T-cell (primary cell): ENCODE measurements at regions not wholly inside any gene's neighbourhood (a gene's known extent, or its start where the extent isn't known, plus 50 kb on each side); places are given as distances from the start of the nearest gene placed in this dataset.

Source experiments
- ATAC-seq, 4 experiments: fragments of 200-7000 bp in 3 of 4; fragments of 150-1000 bp in 1 of 4; cut with Tn5 transposase; replicated peaks in 1 of 4; 1 replicate in 3 of 4; 2 replicates in 1 of 4; pipeline ENCODE4 v1.10.0; 2021; ENCODE audit warnings: moderate library complexity in 3 of 4, mild to moderate bottlenecking in 2 of 4, moderate number of reproducible peaks in 1 of 4
- CTCF ChIA-PET, 2 donors: fragments of 300-600 bp; sonication (Branson Sonifier 250); formaldehyde crosslinking; loops; one replicate each; lab custom pipeline; 2022; ENCODE audit warnings: antibody characterized with exemption in 2 of 2; lab: Charles Lee
- POLR2A ChIA-PET, 2 donors: fragments of 300-600 bp; sonication (Branson Sonifier 250); formaldehyde crosslinking; loops; one replicate each; lab custom pipeline; 2022; ENCODE audit warnings: antibody characterized with exemption in 2 of 2; lab: Charles Lee
- DNase-seq, 35 experiments: peaks; one replicate each; pipeline versions ENCODE4 v3.0.0 to v3.0.0-alpha.2; 2013 to 2023
- H3K27ac ChIP-seq: one replicate; pipeline ENCODE4 v1.5.1; 2013; ENCODE audit warnings: low read length
- H3K27me3 ChIP-seq, 2 experiments: replicated peaks in 1 of 2; 1 replicate in 1 of 2; 2 replicates in 1 of 2; pipeline versions ENCODE4 v1.6.1 to v1.7.0; 2013; ENCODE audit warnings: low read length in 1 of 2, mixed read lengths in 1 of 2; ENCODE audit not compliant: control insufficient read depth in 2 of 2, insufficient read depth in 2 of 2; ENCODE audit errors: extremely low read depth in 1 of 2
- H3K36me3 ChIP-seq, 2 donors: 1 replicate in 1 of 2; 2 replicates in 1 of 2; pipeline versions ENCODE4 v1.6.1 to v1.7.0; 2013; ENCODE audit warnings: low read length in 1 of 2; ENCODE audit not compliant: control insufficient read depth in 2 of 2, insufficient read depth in 1 of 2; ENCODE audit errors: extremely low read depth in 1 of 2
- H3K4me1 ChIP-seq, 2 experiments: 1 replicate in 1 of 2; 2 replicates in 1 of 2; pipeline versions ENCODE4 v1.6.1 to v1.7.0; 2013; ENCODE audit warnings: low read length in 2 of 2, mixed read lengths in 1 of 2; ENCODE audit not compliant: insufficient read depth in 2 of 2, control insufficient read depth in 1 of 2; ENCODE audit errors: extremely low read depth in 1 of 2
- H3K4me3 ChIP-seq, 2 donors: 1 replicate in 1 of 2; 2 replicates in 1 of 2; pipeline versions ENCODE4 v1.5.1 to v1.7.0; 2013; ENCODE audit warnings: mild to moderate bottlenecking in 2 of 2, low read length in 1 of 2, moderate library complexity in 1 of 2; ENCODE audit not compliant: control insufficient read depth in 1 of 2; ENCODE audit errors: extremely low read depth in 1 of 2
- H3K9me3 ChIP-seq: 2 replicates; pipeline ENCODE4 v1.7.0; 2013
- H3K27ac Mint-ChIP-seq, 2 donors: one replicate each; pipeline ENCODE4 v1.8.0; 2020 to 2021; ENCODE audit warnings: mild to moderate bottlenecking in 2 of 2, mixed read lengths in 2 of 2
- H3K27me3 Mint-ChIP-seq, 2 donors: one replicate each; pipeline ENCODE4 v1.8.0; 2021 to 2022; ENCODE audit warnings: mixed read lengths in 2 of 2
- H3K36me3 Mint-ChIP-seq: one replicate; pipeline ENCODE4 v1.8.0; 2021; ENCODE audit warnings: mixed read lengths
- H3K4me1 Mint-ChIP-seq, 3 donors: one replicate each; pipeline ENCODE4 v1.8.0; 2020 to 2022; ENCODE audit warnings: mixed read lengths in 3 of 3, mild to moderate bottlenecking in 1 of 3
- H3K4me3 Mint-ChIP-seq, 3 donors: one replicate each; pipeline ENCODE4 v1.8.0; 2020 to 2022; ENCODE audit warnings: mild to moderate bottlenecking in 3 of 3, mixed read lengths in 3 of 3, moderate library complexity in 3 of 3
- H3K9me3 Mint-ChIP-seq, 3 donors: one replicate each; pipeline ENCODE4 v1.8.0; 2020 to 2022; ENCODE audit warnings: mixed read lengths in 3 of 3
- WGBS: methylation state at CpG from one replicate; pipeline ENCODE4 v1.1.5; 2013; ENCODE audit warnings: missing lambda C conversion rate; ENCODE audit not compliant: insufficient coverage; 5-methylcytosine and 5-hydroxymethylcytosine counted together

DNA sequence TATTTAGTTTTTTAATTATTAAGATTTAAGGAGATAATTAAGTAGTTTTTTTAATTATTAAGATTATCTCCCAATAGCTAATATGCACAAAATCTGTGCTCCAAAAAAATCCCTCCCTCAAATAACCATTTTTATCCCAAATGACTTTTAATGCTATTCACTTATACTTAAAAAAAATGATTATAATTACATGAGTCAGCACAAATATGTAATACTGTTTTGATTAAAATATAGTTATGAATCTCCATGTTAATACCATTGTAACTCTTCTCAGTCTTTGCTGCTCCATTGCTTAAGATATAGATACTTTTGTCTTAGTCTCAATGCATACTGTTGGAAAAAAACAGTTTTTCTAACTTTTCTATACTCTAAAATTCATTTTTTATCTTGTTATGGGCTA lies 1121.1 kb upstream of the ADGRL3 start:
- no peaks in the 10 kb centered on the region for H3K36me3 ChIP-seq
- Mint-ChIP-seq H3K36me3 (no peaks in the 10 kb centered on the region), H3K4me1 (no peaks in the 10 kb centered on the region), H3K4me3 (no peak overlapping the region), H3K27ac (no peak overlapping the region), H3K9me3 (peaks cover 12 to 28% (median 26%) of the 10 kb centered on the region in 3 donors), H3K27me3 (no peaks in the 10 kb centered on the region)
- no peak overlapping the region for H3K4me3 ChIP-seq
- no peak overlapping the region for H3K27ac ChIP-seq
- ATAC-seq (no peak), DNase-seq (no peak)
- CTCF ChIA-PET = no interaction called here
- no peaks in the 10 kb centered on the region for H3K4me1 ChIP-seq
- H3K9me3 ChIP-seq = no peaks in the 10 kb centered on the region
- POLR2A ChIA-PET = interaction anchor here in 1 of 2 donors (0.7 kb wide), 1 partner anchor 33 kb away, joined by 11 read pairs; no protein-coding TSS in a partner anchor
- H3K27me3 ChIP-seq = no peaks in the 10 kb centered on the region

DNA sequence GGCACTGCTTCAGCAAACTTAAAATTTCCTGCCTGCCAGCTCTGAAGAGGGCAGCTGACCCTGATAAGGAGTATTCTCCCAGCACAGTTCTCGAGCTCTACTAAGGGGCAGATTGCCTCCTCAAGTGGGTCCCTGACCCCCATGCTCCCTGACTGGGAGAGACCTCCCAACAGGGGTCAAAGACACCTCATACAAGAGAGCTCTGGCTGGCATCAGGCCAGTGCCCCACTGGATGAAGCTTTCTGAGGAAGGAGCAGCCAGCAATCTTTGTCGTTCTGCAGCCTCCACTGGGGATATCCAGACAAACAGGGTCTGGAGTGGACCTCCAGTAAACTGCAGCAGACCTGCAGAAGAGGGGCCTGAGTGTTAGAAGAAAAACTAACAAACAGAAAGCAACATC lies 1118.3 kb upstream of the ADGRL3 start:
- WGBS = 54% methylated on average over 2 of the region's 2 CpGs
- Histone ChIP-seq H3K4me1 (no peaks in the 10 kb centered on the region), H3K27ac (no peak overlapping the region), H3K4me3 (no peak overlapping the region), H3K9me3 (no peaks in the 10 kb centered on the region), H3K27me3 (no peaks in the 10 kb centered on the region), H3K36me3 (no peaks in the 10 kb centered on the region)
- H3K9me3 Mint-ChIP-seq = peaks cover 16 to 37% (median 33%) of the 10 kb centered on the region in 3 donors
- ChIA-PET CTCF (no interaction called here), POLR2A (no interaction called here)
- H3K27me3 Mint-ChIP-seq = no peaks in the 10 kb centered on the region
- no peak overlapping the region for H3K4me3 Mint-ChIP-seq
- H3K27ac Mint-ChIP-seq = no peak overlapping the region
- no peaks in the 10 kb centered on the region for H3K36me3 Mint-ChIP-seq
- H3K4me1 Mint-ChIP-seq = no peaks in the 10 kb centered on the region
- ATAC-seq (no peak), DNase-seq (no peak)

DNA sequence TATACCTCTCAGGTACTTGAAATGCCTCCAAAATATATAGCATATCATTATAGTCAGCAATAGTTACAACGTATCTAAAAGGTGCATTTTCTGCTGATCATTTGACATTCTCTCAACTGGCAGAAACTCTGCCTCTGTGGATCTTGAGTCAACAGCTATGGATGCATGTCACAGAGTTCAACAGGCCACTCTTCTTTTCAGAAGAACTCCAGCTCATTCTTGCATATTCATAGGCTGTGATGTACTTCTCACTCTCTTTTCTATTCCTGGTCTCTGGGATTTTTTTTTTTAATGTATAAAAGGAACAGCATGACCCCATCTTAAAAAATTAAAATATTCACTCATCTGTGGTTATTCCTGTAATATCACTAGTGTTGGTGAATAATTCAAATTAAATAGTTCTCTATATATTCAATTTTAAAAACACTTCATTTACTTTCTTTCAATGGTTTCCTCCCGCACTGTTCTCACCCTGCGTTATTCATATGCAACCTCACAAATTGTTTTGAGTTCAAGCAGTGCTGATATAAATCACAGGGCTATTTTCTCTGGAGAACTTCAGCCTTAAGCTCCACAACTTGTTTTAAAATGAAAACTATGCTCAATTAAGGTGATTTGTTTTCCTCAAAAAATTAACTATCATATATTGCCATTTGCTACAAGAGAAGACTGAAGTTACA lies 1111.2 kb upstream of the ADGRL3 start:
- H3K4me3 Mint-ChIP-seq = no peak overlapping the region
- Histone ChIP-seq H3K4me1 (no peaks in the 10 kb centered on the region), H3K4me3 (no peak overlapping the region), H3K36me3 (no peaks in the 10 kb centered on the region), H3K27ac (no peak overlapping the region), H3K9me3 (no peaks in the 10 kb centered on the region), H3K27me3 (no peaks in the 10 kb centered on the region)
- no peaks in the 10 kb centered on the region for H3K4me1 Mint-ChIP-seq
- no peaks in the 10 kb centered on the region for H3K27me3 Mint-ChIP-seq
- ChIA-PET POLR2A (no interaction called here), CTCF (no interaction called here)
- no peaks in the 10 kb centered on the region for H3K36me3 Mint-ChIP-seq
- WGBS = 100% methylated on average over 3 of the region's 3 CpGs
- no peak for DNase-seq
- no peak overlapping the region for H3K27ac Mint-ChIP-seq
- no peak for ATAC-seq
- peaks cover 14 to 23% (median 20%) of the 10 kb centered on the region in 3 donors for H3K9me3 Mint-ChIP-seq

GRCh38 chr4:60089546-60090273 lies 1110.4 kb upstream of the ADGRL3 start:
- WGBS = no CpG with 5 or more reads among the region's 3 CpGs
- H3K27me3 Mint-ChIP-seq = no peaks in the 10 kb centered on the region
- H3K9me3 Mint-ChIP-seq = peaks cover 9 to 19% (median 16%) of the 10 kb centered on the region in 3 donors
- no peaks in the 10 kb centered on the region for H3K4me1 Mint-ChIP-seq
- Histone ChIP-seq H3K27ac (no peak overlapping the region), H3K36me3 (no peaks in the 10 kb centered on the region), H3K4me1 (no peaks in the 10 kb centered on the region), H3K9me3 (no peaks in the 10 kb centered on the region), H3K27me3 (no peaks in the 10 kb centered on the region), H3K4me3 (no peak overlapping the region)
- CTCF ChIA-PET = no interaction called here
- ATAC-seq = no peak
- no peak overlapping the region for H3K4me3 Mint-ChIP-seq
- POLR2A ChIA-PET = no interaction called here
- H3K27ac Mint-ChIP-seq = no peak overlapping the region
- H3K36me3 Mint-ChIP-seq = no peaks in the 10 kb centered on the region
- DNase-seq = no peak

DNA sequence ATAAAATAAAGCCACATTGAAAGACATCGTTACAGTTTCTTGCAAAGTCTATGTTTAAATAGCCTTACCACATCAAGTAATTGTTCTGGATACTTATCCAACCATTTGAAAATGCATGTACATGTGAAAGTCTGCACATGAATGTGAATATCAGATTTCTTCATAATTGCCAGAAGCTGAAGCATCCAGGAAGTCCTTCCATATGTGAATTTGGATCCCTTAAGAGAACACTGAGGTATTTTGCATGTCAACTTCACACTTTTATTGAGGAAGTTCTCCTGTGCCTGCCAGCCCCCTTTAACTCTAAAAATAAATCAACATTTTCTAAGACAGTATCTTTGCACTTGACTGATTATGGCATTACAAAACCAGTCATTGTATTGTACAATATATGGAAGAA lies 1103.5 kb upstream of the ADGRL3 start:
- POLR2A ChIA-PET = no interaction called here
- ATAC-seq = no peak
- no CpG with 5 or more reads among the region's 1 CpG for WGBS
- Histone ChIP-seq H3K4me1 (no peaks in the 10 kb centered on the region), H3K27ac (no peak overlapping the region), H3K4me3 (no peak overlapping the region), H3K27me3 (no peaks in the 10 kb centered on the region), H3K9me3 (no peaks in the 10 kb centered on the region), H3K36me3 (no peaks in the 10 kb centered on the region)
- Mint-ChIP-seq H3K27me3 (no peaks in the 10 kb centered on the region), H3K4me3 (no peak overlapping the region), H3K4me1 (no peaks in the 10 kb centered on the region), H3K27ac (no peak overlapping the region), H3K36me3 (no peaks in the 10 kb centered on the region), H3K9me3 (peaks cover 3 to 14% (median 3%) of the 10 kb centered on the region in 3 donors)
- DNase-seq = no peak
- CTCF ChIA-PET = no interaction called here

DNA sequence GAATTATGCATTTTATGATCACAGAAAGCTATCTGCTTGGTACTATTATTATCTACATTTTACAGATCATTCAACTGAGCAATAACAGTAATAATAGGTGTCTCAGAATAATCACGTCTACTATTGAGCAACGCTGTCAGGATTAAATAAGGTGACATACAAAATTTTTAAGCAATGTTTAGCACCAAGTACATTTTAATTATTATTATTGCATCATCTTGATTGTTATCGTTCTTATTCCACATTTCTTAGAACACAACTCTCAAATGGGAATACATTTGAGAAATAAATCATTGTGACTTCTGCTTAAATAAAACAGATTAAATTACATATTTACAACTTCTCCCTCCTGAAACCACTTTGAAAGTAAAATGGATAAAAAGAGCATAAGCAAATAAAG lies 1083.5 kb upstream of the ADGRL3 start:
- H3K4me1 Mint-ChIP-seq = no peaks in the 10 kb centered on the region
- no CpG with 5 or more reads among the region's 3 CpGs for WGBS
- H3K4me3 Mint-ChIP-seq = no peak overlapping the region

More for the DNA sequence above, 1083.5 kb upstream of the ADGRL3 start:
- no peak for ATAC-seq
- no peaks in the 10 kb centered on the region for H3K27me3 ChIP-seq
- H3K4me1 ChIP-seq = no peaks in the 10 kb centered on the region
- POLR2A ChIA-PET = no interaction called here
- no peak for DNase-seq
- H3K4me3 ChIP-seq = no peak overlapping the region
- H3K27ac ChIP-seq = no peak overlapping the region
- H3K9me3 ChIP-seq = no peaks in the 10 kb centered on the region
- H3K36me3 ChIP-seq = no peaks in the 10 kb centered on the region
- no peak overlapping the region for H3K27ac Mint-ChIP-seq
- peaks cover 9 to 18% (median 12%) of the 10 kb centered on the region in 3 donors for H3K9me3 Mint-ChIP-seq
- H3K36me3 Mint-ChIP-seq = no peaks in the 10 kb centered on the region
- no peaks in the 10 kb centered on the region for H3K27me3 Mint-ChIP-seq
- CTCF ChIA-PET = no interaction called here
